ENCODE measurements at regions not wholly inside any gene's neighbourhood (a gene's known extent, or its start where the extent isn't known, plus 50 kb on each side); places are given as distances from the start of the nearest gene placed in this dataset.

- H3K27ac Mint-ChIP-seq: no peak overlapping the region
- ATAC-seq (no peak), DNase-seq (ENCODE audit: low spot score) (no peak)
- H3K36me3 Mint-ChIP-seq: no peaks in the 10 kb centered on the region
- 0 out of 2 replicates have a peak, but pooled peaks cover 4% of the 10 kb centered on the region for H3K4me1 Mint-ChIP-seq
- no peak overlapping the region for H3K4me3 Mint-ChIP-seq
- H3K27me3 Mint-ChIP-seq (ENCODE audit: low read depth): no peaks in the 10 kb centered on the region
- CTCF ChIA-PET: no interaction called here
- POLR2A ChIA-PET: no interaction called here
- no peak for TF ChIP-seq FOXP4 (CRISPR knock-in tag; IDR thresholded peaks at IDR 0.05)
- TF ChIP-seq NFYB (CRISPR knock-in tag; conservative IDR thresholded peaks at IDR 0.05; ENCODE audit: low read depth): no peak
- TF ChIP-seq ZNF425 (CRISPR knock-in tag; conservative IDR thresholded peaks at IDR 0.05): no peak
- no peak for TF ChIP-seq ZNF512 (CRISPR knock-in tag; IDR thresholded peaks at IDR 0.05; ENCODE audit: borderline replicate concordance)
- no peak for TF ChIP-seq ZNF232 (CRISPR knock-in tag; IDR thresholded peaks at IDR 0.05)
- TF ChIP-seq AR (CRISPR knock-in tag; IDR thresholded peaks at IDR 0.05): no peak
- no peak for TF ChIP-seq ZNF396 (CRISPR knock-in tag; IDR thresholded peaks at IDR 0.05; ENCODE audit: borderline replicate concordance)
- H3K9me3 Mint-ChIP-seq: peaks cover 11% of the 10 kb centered on the region
Observed at GRCh38 chr13:21234526-21234925, 58.1 kb downstream of the MRPL57 start.

- Mint-ChIP-seq H3K27ac (no peak overlapping the region), H3K36me3 (no peaks in the 10 kb centered on the region), H3K4me1 (0 out of 2 replicates have a peak, but pooled peaks cover 4% of the 10 kb centered on the region), H3K9me3 (peaks cover 11% of the 10 kb centered on the region), H3K27me3 (ENCODE audit: low read depth) (no peaks in the 10 kb centered on the region), H3K4me3 (no peak overlapping the region)
- POLR2A ChIA-PET: no interaction called here
- ATAC-seq (no peak), DNase-seq (ENCODE audit: low spot score) (no peak)
- CTCF ChIA-PET: no interaction called here
- TF ChIP-seq HMGXB4 (CRISPR knock-in tag; IDR thresholded peaks at IDR 0.05) (no peak), OVOL2 (CRISPR knock-in tag; IDR thresholded peaks at IDR 0.05; ENCODE audit: borderline replicate concordance) (no peak), FOXP1 (CRISPR knock-in tag; IDR thresholded peaks at IDR 0.05; ENCODE audit: borderline replicate concordance) (no peak), PREB (CRISPR knock-in tag; IDR thresholded peaks at IDR 0.05; ENCODE audit: borderline replicate concordance) (no peak), NFYB (CRISPR knock-in tag; conservative IDR thresholded peaks at IDR 0.05; ENCODE audit: low read depth) (no peak), TCF7 (CRISPR knock-in tag; IDR thresholded peaks at IDR 0.05; ENCODE audit: low read depth) (no peak), CDX4 (CRISPR knock-in tag; IDR thresholded peaks at IDR 0.05; ENCODE audit: borderline replicate concordance) (no peak), RELA (CRISPR knock-in tag; IDR thresholded peaks at IDR 0.05; ENCODE audit: borderline replicate concordance) (no peak), ZNF396 (CRISPR knock-in tag; IDR thresholded peaks at IDR 0.05; ENCODE audit: borderline replicate concordance) (no peak), MAX (CRISPR knock-in tag; IDR thresholded peaks at IDR 0.05) (no peak), IRF1 (CRISPR knock-in tag; IDR thresholded peaks at IDR 0.05) (no peak), NFATC4 (CRISPR knock-in tag; IDR thresholded peaks at IDR 0.05) (no peak), E2F5 (CRISPR knock-in tag; IDR thresholded peaks at IDR 0.05) (no peak), MXD4 (CRISPR knock-in tag; IDR thresholded peaks at IDR 0.05; ENCODE audit: borderline replicate concordance) (no peak), ATF1 (CRISPR knock-in tag; IDR thresholded peaks at IDR 0.05) (no peak)
Observed at GRCh38 chr13:21235174-21235573, 58.7 kb downstream of the MRPL57 start.

Data from WTC11 (cell line).